MM.1S (cell line): ENCODE measurements at regions not wholly inside any gene's neighbourhood (a gene's known extent, or its start where the extent isn't known, plus 50 kb on each side); places are given as distances from the start of the nearest gene placed in this dataset.

ENCODE experiments used
- DNase-seq: peaks from one replicate; pipeline ENCODE4 v3.0.0-alpha.2; 2015
- H2AFZ ChIP-seq: fragments of 300-600 bp; sonication (generic); 2 replicates; pipeline ENCODE4 v1.6.0; 2016; ENCODE audit warnings: antibody characterized with exemption, low read length
- H3F3A ChIP-seq: fragments of 300-600 bp; sonication (generic); 2 replicates; pipeline ENCODE4 v1.6.1; 2016; ENCODE audit warnings: mild to moderate bottlenecking, antibody characterized with exemption, low read length, moderate library complexity, mixed read lengths; ENCODE audit not compliant: insufficient read depth
- H3K27ac ChIP-seq: fragments of 300-600 bp; sonication (generic); 2 replicates; pipeline ENCODE4 v1.5.1; 2016; ENCODE audit warnings: mild to moderate bottlenecking, low read length
- H3K27me3 ChIP-seq: fragments of 300-600 bp; sonication (generic); replicated peaks from 2 replicates; pipeline ENCODE4 v1.6.0; 2016; ENCODE audit warnings: low read length; ENCODE audit not compliant: insufficient read depth
- H3K36me3 ChIP-seq: fragments of 300-600 bp; sonication (generic); replicated peaks from 2 replicates; pipeline ENCODE4 v1.6.1; 2016; ENCODE audit warnings: mild to moderate bottlenecking, low read length, mixed read lengths; ENCODE audit not compliant: insufficient read depth
- H3K4me1 ChIP-seq: fragments of 300-600 bp; sonication (generic); 2 replicates; pipeline ENCODE4 v1.6.1; 2016; ENCODE audit warnings: low read length, mixed read lengths
- H3K4me2 ChIP-seq: fragments of 300-600 bp; sonication (generic); 2 replicates; pipeline ENCODE4 v1.6.0; 2016; ENCODE audit warnings: low read depth, low read length
- H3K4me3 ChIP-seq: fragments of 300-600 bp; sonication (generic); 2 replicates; pipeline ENCODE4 v1.5.1; 2016; ENCODE audit warnings: low read length, mixed read lengths
- H3K79me2 ChIP-seq: fragments of 300-600 bp; sonication (generic); 2 replicates; pipeline ENCODE4 v1.6.1; 2016; ENCODE audit warnings: mixed run types, low read length, mixed read lengths
- H3K9ac ChIP-seq: fragments of 300-600 bp; sonication (generic); 2 replicates; pipeline ENCODE4 v1.6.1; 2016; ENCODE audit warnings: low read length, mixed read lengths
- H3K9me2 ChIP-seq: fragments of 300-600 bp; sonication (generic); replicated peaks from 2 replicates; pipeline ENCODE4 v1.6.1; 2016; ENCODE audit warnings: mild to moderate bottlenecking, low read length, mixed read lengths; ENCODE audit not compliant: insufficient read depth
- H3K9me3 ChIP-seq: fragments of 300-600 bp; sonication (generic); replicated peaks from 2 replicates; pipeline ENCODE4 v1.6.1; 2016; ENCODE audit warnings: mild to moderate bottlenecking, low read length, mixed read lengths; ENCODE audit not compliant: insufficient read depth
- H4K20me1 ChIP-seq: fragments of 300-600 bp; sonication (generic); 2 replicates; pipeline ENCODE4 v1.6.1; 2016; ENCODE audit warnings: mild to moderate bottlenecking, low read length, moderate library complexity, mixed read lengths; ENCODE audit not compliant: insufficient read depth
- CTCF ChIP-seq: fragments of 300-600 bp; sonication (generic); IDR thresholded peaks from 2 replicates; pipeline ENCODE4 v1.5.1; 2016; ENCODE audit warnings: antibody characterized with exemption, low read length, mixed read lengths
- EZH2 ChIP-seq: fragments of 300-600 bp; sonication (generic); optimal IDR thresholded peaks from 2 replicates; pipeline ENCODE3; 2017; ENCODE audit warnings: low read depth, mild to moderate bottlenecking, antibody characterized with exemption, low read length, mixed read lengths
- EZH2phosphoT487 ChIP-seq: fragments of 300-600 bp; sonication (generic); IDR thresholded peaks from 2 replicates; pipeline ENCODE4 v1.6.1; 2018; ENCODE audit warnings: antibody characterized with exemption, low read length

- H2AFZ ChIP-seq, result no peak overlapping the region
- H4K20me1 ChIP-seq, result no peaks in the 10 kb centered on the region
- no peak overlapping the region for H3K9ac ChIP-seq
- H3K4me1 ChIP-seq, result no peaks in the 10 kb centered on the region
- H3K27ac ChIP-seq, result no peak overlapping the region
- H3K36me3 ChIP-seq, result no peaks in the 10 kb centered on the region
- H3K9me2 ChIP-seq, result no peaks in the 10 kb centered on the region
- DNase-seq, result no peak
- TF ChIP-seq EZH2 (no peak), EZH2phosphoT487 (no peak), CTCF (no peak)
- no peaks in the 10 kb centered on the region for H3K9me3 ChIP-seq
- H3K79me2 ChIP-seq, result no peaks in the 10 kb centered on the region
- H3F3A ChIP-seq, result no peaks in the 10 kb centered on the region
- H3K4me3 ChIP-seq, result no peak overlapping the region
- peaks cover 78% of the 10 kb centered on the region for H3K27me3 ChIP-seq
- no peak overlapping the region for H3K4me2 ChIP-seq
Measured at GRCh38 chr22:44613196-44613595, 88.8 kb upstream of the PRR5 start.

DNA sequence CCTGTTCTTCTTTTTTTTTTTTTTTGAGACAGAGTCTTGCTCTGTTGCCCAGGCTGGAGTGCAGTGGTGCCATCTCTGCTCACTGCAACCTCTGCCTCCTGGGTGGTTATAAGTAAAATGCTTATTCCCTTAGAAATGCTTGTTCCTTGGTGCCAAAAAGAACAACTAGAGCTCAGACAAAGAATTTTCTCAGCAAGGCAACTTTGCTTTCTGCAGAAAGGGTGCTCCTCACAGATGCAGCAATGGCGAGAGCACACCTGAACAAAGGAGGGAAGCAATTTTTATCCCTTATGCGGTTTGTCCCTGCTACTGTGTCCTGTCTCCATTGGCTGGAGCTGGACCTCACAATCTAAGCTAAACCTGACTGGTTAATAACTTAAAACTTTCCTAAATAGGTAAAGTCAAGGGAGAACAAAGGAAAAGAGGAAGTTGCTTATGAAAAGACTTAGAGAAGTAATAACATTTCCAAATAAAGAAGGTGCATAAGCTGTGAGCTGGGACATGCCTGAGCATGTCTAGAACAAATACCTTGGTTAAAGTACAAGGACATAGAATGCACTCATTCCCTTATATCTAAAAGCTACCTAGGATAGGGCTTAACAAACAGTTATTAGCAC lies 90.0 kb upstream of the PRR5 start:
- no peak for DNase-seq
- no peaks in the 10 kb centered on the region for H4K20me1 ChIP-seq
- H3K9ac ChIP-seq, result no peak overlapping the region
- TF ChIP-seq EZH2 (no peak), CTCF (no peak), EZH2phosphoT487 (no peak)
- H3K27me3 ChIP-seq, result peaks cover 84% of the 10 kb centered on the region
- no peak overlapping the region for H3K4me3 ChIP-seq
- H3K4me2 ChIP-seq, result no peak overlapping the region
- no peaks in the 10 kb centered on the region for H3K79me2 ChIP-seq
- no peak overlapping the region for H2AFZ ChIP-seq
- no peaks in the 10 kb centered on the region for H3K36me3 ChIP-seq
- no peaks in the 10 kb centered on the region for H3K4me1 ChIP-seq
- H3K9me3 ChIP-seq, result no peaks in the 10 kb centered on the region
- no peaks in the 10 kb centered on the region for H3K9me2 ChIP-seq
- H3K27ac ChIP-seq, result no peak overlapping the region
- no peaks in the 10 kb centered on the region for H3F3A ChIP-seq

DNA sequence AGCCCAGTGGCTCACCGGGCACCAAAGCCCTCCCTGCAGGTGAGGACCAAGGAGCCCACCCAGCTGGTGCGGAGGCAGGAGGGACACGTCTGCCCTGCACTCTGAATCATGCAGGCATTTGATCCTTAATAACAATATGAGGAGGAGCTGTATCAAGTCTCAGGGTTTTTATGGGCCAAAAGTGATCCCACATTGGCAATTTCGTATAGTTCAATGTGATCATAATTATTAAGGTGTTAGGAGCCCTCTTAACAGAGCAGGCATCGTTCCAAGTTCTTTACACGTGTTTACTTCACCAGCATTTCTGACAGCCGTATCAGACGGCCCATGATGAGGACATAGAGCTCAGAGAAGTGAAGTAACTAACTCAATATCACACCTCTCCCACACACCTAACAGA lies 91.9 kb upstream of the PRR5 start:
- Histone ChIP-seq H3K36me3 (no peaks in the 10 kb centered on the region), H3K9me2 (no peaks in the 10 kb centered on the region), H3K4me1 (no peaks in the 10 kb centered on the region), H3K9me3 (no peaks in the 10 kb centered on the region), H3K79me2 (no peaks in the 10 kb centered on the region), H3K27ac (no peak overlapping the region), H3K4me2 (no peak overlapping the region), H3K27me3 (peaks cover 87% of the 10 kb centered on the region), H3K9ac (no peak overlapping the region), H2AFZ (no peak overlapping the region), H4K20me1 (no peaks in the 10 kb centered on the region), H3K4me3 (no peak overlapping the region), H3F3A (no peaks in the 10 kb centered on the region)
- TF ChIP-seq EZH2 (no peak), CTCF (no peak), EZH2phosphoT487 (no peak)
- no peak for DNase-seq
